ENCODE measurements at regions not wholly inside any gene's neighbourhood (a gene's known extent, or its start where the extent isn't known, plus 50 kb on each side); places are given as distances from the start of the nearest gene placed in this dataset.

- no peaks in the 10 kb centered on the region for H3K27me3 ChIP-seq (replicated peaks; ENCODE audit: insufficient read depth)
- 43% methylated on average over 2 of the region's 2 CpGs for WGBS
These were observed 159.4 kb downstream of the RBM43 start for GRCh38 chr2:151102226-151102625.

GRCh38 chr2:151098841-151099240, 162.8 kb downstream of the RBM43 start:
- intact Hi-C loops (cut with DNase I) = no loop called here
- no peaks in the 10 kb centered on the region for H3K4me1 ChIP-seq (replicated peaks)
- H3K36me3 ChIP-seq = no peaks in the 10 kb centered on the region
- no peak overlapping the region for H3K4me3 ChIP-seq
- H3K27me3 ChIP-seq (replicated peaks; ENCODE audit: insufficient read depth) = no peaks in the 10 kb centered on the region
- no peak for TF ChIP-seq CTCF (IDR thresholded peaks at IDR 0.05)
- TF ChIP-seq POLR2AphosphoS5 (IDR thresholded peaks at IDR 0.05) = no peak
- no peak for DNase-seq (ENCODE audit: low spot score)
- no peak overlapping the region for H3K27ac ChIP-seq
- no peaks in the 10 kb centered on the region for H3K9me3 ChIP-seq

More at GRCh38 chr2:151102226-151102625, 159.4 kb downstream of the RBM43 start:
- Histone ChIP-seq H3K27ac (no peak overlapping the region), H3K4me1 (replicated peaks) (no peaks in the 10 kb centered on the region), H3K9me3 (no peaks in the 10 kb centered on the region), H3K4me3 (no peak overlapping the region), H3K36me3 (no peaks in the 10 kb centered on the region)
- no peak for TF ChIP-seq POLR2A (IDR thresholded peaks at IDR 0.05)
- no peak for TF ChIP-seq POLR2AphosphoS5 (IDR thresholded peaks at IDR 0.05)
- no peak for TF ChIP-seq CTCF (IDR thresholded peaks at IDR 0.05)
- DNase-seq (ENCODE audit: low spot score) = no peak
- intact Hi-C loops (cut with DNase I) = no loop called here

- Histone ChIP-seq H3K4me3 (no peak overlapping the region), H3K27me3 (replicated peaks; ENCODE audit: insufficient read depth) (no peaks in the 10 kb centered on the region), H3K36me3 (no peaks in the 10 kb centered on the region), H3K27ac (no peak overlapping the region), H3K4me1 (replicated peaks) (no peaks in the 10 kb centered on the region), H3K9me3 (no peaks in the 10 kb centered on the region)
- no peak for DNase-seq (ENCODE audit: low spot score)
- TF ChIP-seq POLR2AphosphoS5 (IDR thresholded peaks at IDR 0.05) (no peak), CTCF (IDR thresholded peaks at IDR 0.05) (no peak), POLR2A (IDR thresholded peaks at IDR 0.05) (no peak)
- intact Hi-C loops (cut with DNase I) = no loop called here
- 88% methylated on average over 4 of the region's 4 CpGs for WGBS
These were observed 163.8 kb downstream of the RBM43 start for GRCh38 chr2:151097895-151098294.

- H3K4me1 ChIP-seq (replicated peaks) = no peaks in the 10 kb centered on the region
- TF ChIP-seq POLR2A (IDR thresholded peaks at IDR 0.05) (no peak), POLR2AphosphoS5 (IDR thresholded peaks at IDR 0.05) (no peak), CTCF (IDR thresholded peaks at IDR 0.05) (no peak)
- no peak for DNase-seq (ENCODE audit: low spot score)
These were observed 164.5 kb downstream of the RBM43 start for GRCh38 chr2:151097128-151097527.

GRCh38 chr2:151096235-151096634, 165.4 kb downstream of the RBM43 start:
- 82% methylated on average over 3 of the region's 3 CpGs for WGBS
- no peak for DNase-seq (ENCODE audit: low spot score)
- no peak overlapping the region for H3K4me3 ChIP-seq

More at GRCh38 chr2:151097128-151097527, 164.5 kb downstream of the RBM43 start:
- H3K27me3 ChIP-seq (replicated peaks; ENCODE audit: insufficient read depth) = no peaks in the 10 kb centered on the region
- H3K36me3 ChIP-seq = no peaks in the 10 kb centered on the region
- intact Hi-C loops (cut with DNase I) = no loop called here
- H3K27ac ChIP-seq = no peak overlapping the region
- H3K9me3 ChIP-seq = no peaks in the 10 kb centered on the region
- H3K4me3 ChIP-seq = no peak overlapping the region

More at GRCh38 chr2:151096235-151096634, 165.4 kb downstream of the RBM43 start:
- H3K36me3 ChIP-seq = no peaks in the 10 kb centered on the region
- H3K9me3 ChIP-seq = no peaks in the 10 kb centered on the region
- no peaks in the 10 kb centered on the region for H3K4me1 ChIP-seq (replicated peaks)
- TF ChIP-seq CTCF (IDR thresholded peaks at IDR 0.05) (no peak), POLR2A (IDR thresholded peaks at IDR 0.05) (no peak), POLR2AphosphoS5 (IDR thresholded peaks at IDR 0.05) (no peak)
- intact Hi-C loops (cut with DNase I) = no loop called here
- H3K27me3 ChIP-seq (replicated peaks; ENCODE audit: insufficient read depth) = no peaks in the 10 kb centered on the region
- H3K27ac ChIP-seq = no peak overlapping the region

Measured in prostate gland (tissue), 2 donors.